GM13977 (cell line): ENCODE measurements at regions not wholly inside any gene's neighbourhood (a gene's known extent, or its start where the extent isn't known, plus 50 kb on each side); places are given as distances from the start of the nearest gene placed in this dataset.

Experiments
- DNase-seq: peaks from one replicate; pipeline ENCODE4 v3.0.0; 2012; ENCODE audit warnings: low spot score
- CTCF ChIP-seq: IDR thresholded peaks from 2 replicates; pipeline ENCODE4 v1.5.1; 2012; ENCODE audit warnings: mild to moderate bottlenecking, control low read depth; ENCODE audit not compliant: insufficient read depth; ENCODE audit errors: extremely low read depth, missing control alignments
- in situ Hi-C: fragments of 300-500 bp; cut with MboI; formaldehyde crosslinking; loops from one replicate; pipeline ENCODE4 v1.12.0; 2022; ENCODE audit warnings: low sequenced_read_pairs, low pct_unique_long_range_greater_than_20kb, mixed read lengths, inconsistent platforms; ENCODE audit not compliant: unreplicated experiment

GRCh38 chrX:68897118-68897945 lies 68.5 kb downstream of the EFNB1 start:
- in situ Hi-C loops = no loop called here

GRCh38 chrX:68896581-68896980 lies 67.8 kb downstream of the EFNB1 start:
- in situ Hi-C loops = no loop called here
- no peak for DNase-seq
- no peak for TF ChIP-seq CTCF

More at GRCh38 chrX:68897118-68897945, 68.5 kb downstream of the EFNB1 start:
- TF ChIP-seq CTCF = no peak
- DNase-seq = no peak

- no peak for DNase-seq
- in situ Hi-C loops = no loop called here
- TF ChIP-seq CTCF = no peak
These were observed 67.0 kb downstream of the EFNB1 start for GRCh38 chrX:68895778-68896177.

GRCh38 chrX:68895341-68895755 lies 66.5 kb downstream of the EFNB1 start:
- DNase-seq = no peak
- in situ Hi-C loops = no loop called here
- TF ChIP-seq CTCF = no peak

GRCh38 chrX:68894513-68895340 lies 65.9 kb downstream of the EFNB1 start:
- DNase-seq = no peak
- in situ Hi-C loops = no loop called here

More at GRCh38 chrX:68894513-68895340, 65.9 kb downstream of the EFNB1 start:
- no peak for TF ChIP-seq CTCF
